Head of caudate nucleus (tissue), 42 donors: ENCODE measurements at regions not wholly inside any gene's neighbourhood (a gene's known extent, or its start where the extent isn't known, plus 50 kb on each side); places are given as distances from the start of the nearest gene placed in this dataset.

ENCODE experiments used
- DNase-seq, 42 donors: peaks; one replicate each; pipeline versions ENCODE4 v3.0.0 to v3.0.0-alpha.2; 2020 to 2021; ENCODE audit warnings: mixed read lengths in 7 of 42
- intact Hi-C: fragments of 100-400 bp; cut with DNase I; formaldehyde crosslinking; loops from one replicate; pipeline ENCODE4 v1.15.0; 2022

DNA sequence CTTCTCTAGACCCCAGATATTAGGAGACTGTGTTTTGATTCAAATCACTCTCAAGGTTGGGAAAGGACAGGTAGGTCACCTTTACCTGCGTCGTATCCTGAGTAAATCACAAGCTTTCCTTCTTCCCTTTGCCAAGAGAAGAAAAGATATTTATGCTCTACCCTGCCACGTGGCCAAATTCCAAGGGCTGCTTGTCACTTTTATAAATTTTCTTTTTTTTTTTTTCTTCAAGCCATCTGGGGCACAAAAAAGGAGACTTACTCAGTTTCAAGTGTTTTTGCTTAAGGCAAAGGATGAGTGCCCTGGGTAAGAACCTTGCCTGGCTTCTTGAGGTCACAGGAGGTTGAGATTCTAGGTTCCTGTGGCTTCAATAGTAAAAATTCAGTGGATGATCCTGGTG lies 285.1 kb downstream of the TMEM114 start:
- intact Hi-C loops = no loop called here
- DNase-seq = no peak

DNA sequence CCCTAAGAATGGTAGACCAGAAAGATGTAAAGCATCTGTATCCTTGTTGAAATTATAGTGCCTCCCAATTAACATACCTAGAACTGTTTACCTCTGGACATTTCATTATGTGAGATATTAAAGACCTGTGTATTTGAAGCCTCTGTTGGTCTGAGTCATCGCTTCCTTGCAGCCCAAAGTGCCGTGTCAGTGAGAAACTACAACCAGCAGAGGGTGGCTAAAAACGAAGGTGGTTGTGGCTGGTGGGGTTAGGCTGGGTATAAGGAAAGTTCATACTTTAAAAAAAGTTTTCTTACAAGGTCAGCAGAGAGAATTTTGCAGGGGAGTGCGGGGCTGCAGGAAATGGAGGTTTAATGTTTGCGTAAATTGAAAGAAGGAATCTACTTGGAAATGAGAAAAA lies 290.7 kb downstream of the TMEM114 start:
- intact Hi-C loops = no loop called here
- DNase-seq = no peak

DNA sequence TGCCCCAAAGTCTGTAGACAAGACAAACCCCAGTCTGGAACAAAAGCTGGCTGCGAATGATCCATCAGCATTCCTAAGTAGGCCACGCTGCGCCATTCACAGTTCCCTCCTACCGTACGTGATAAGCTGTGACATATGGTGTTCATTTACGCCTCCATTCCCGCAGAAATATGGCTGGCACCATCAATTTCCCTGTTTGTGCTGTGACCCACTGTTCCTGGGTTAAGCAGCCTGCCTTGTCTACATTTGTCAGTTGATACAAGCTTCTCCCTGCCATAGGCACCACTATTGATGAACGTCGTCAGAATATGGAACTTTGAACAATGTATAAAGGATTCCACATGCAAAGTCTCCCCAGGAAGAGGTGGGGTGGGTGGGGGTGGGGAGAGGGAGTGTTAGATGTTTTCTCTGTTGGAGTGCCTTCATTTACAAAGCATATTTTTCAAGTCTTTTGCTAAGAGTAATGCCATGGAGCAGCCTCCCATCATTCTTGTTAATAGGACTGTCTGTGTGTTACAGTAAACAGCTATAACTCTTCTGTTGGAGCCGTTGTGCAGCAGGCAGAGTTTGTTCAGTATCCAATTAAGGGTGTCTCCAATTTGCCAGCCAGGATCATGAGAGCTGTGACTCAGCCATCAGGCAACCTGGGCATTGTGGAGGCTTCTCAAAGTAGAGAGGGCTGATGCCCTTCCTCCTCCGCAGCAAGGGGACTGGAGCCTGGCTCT lies 294.6 kb downstream of the TMEM114 start:
- no peak for DNase-seq

DNA sequence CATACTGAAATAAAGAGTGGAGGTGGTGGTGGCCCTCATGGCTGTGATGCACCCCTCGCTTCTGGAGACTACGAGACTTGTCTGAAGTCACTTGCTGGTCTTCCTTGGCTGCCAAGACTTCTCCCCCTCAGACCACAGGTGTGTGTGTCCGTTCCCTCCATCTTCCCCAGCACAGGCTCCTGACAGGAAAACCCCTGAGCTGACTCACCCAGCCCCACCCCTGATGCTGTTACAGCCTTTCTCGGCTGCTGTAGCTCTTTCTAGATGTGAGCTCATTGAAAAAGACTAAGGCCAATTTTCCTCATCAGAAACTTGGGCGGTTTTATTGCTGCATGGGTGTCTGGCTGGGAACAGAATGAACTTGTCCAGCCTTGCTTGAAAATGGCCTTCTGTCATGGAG lies 296.9 kb downstream of the TMEM114 start:
- DNase-seq = no peak
- intact Hi-C loops = no loop called here

More for the DNA sequence above, 294.6 kb downstream of the TMEM114 start:
- intact Hi-C loops = no loop called here

DNA sequence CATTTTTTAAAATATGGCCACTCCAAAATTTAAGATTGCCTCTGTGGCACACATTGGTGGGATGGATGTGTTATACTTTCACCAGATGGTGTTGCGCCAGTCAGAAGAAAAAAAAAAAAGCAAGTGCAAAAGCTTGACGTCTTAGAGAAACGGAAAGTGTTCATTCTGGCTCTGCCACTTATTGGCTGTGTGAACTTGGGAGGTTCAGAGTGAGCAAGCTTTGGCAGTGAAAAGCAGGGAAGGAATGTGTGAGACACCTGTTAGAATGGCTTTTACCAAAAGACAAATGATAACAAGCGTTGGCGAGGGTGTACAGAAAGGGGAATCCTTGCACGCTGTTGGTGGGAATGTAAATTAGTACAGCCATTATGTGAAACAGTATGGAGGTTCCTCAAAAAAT lies 298.0 kb downstream of the TMEM114 start:
- intact Hi-C loops = no loop called here
- DNase-seq = no peak

DNA sequence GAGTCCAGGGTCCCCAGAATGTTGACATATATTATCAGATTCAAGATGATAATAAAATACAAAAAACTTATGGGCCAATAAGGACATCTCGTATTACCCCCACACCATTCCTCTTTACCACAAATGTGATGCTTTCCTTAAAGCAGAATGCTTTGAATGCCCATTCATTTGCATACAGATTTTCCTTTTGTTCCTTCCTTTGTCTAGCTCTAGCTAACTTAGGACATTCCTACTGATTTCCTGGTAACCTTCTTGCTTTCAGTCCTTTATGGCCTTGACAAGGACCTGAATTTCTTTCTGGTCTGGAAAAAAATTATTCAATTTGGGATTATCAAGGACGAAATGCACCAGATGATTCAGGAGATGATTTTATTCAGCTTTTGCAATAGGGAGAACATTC lies 304.0 kb downstream of the TMEM114 start:
- intact Hi-C loops = no loop called here
- no peak for DNase-seq

DNA sequence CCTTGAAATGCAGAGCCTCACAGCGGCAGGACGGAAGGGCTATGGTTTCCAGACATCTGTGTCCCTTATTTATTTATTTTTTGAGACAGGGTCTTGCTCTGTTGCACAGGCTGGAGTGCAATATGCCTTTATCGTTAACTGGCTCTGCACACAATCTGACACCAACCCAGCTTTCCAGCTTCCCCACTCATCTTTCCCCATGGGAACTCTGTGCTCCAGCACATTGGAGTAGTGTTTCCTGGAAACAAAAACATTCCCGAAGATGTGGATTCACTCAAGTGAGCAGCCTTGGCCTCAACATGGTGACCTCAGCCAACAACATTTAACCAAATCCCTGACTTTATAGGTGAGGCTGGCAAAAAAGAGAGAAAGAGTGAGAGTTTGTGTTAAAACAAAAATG lies 307.1 kb downstream of the TMEM114 start:
- intact Hi-C loops = no loop called here
- DNase-seq = no peak

DNA sequence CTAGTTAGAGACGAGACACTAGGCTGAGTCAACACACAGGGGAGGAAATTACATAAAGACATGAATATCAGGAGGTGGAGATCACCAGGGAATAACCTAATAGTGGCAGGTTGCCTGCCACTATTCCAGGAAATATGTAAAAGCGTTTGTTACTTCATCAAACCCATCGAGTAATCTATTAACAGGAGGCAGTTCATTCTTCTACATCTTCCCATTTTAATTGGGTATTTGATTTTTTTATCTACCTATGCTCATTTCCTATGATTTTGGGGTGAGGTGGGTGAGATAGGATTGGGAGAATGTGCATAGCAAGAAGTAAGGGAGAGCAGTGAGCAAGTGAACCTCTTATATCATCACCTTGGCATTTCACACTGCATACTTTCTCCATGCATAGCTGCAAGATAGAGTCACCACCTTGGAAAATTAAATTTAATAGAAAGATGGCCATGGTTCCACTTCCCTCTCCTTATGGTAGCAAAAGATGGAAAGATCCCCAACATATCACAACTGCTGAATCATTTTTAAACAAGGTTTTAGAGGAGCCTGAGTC lies 312.2 kb downstream of the TMEM114 start:
- intact Hi-C loops = no loop called here
- peak in 6 of 42 donors; percentile 8 to 52 (median 16) for DNase-seq

DNA sequence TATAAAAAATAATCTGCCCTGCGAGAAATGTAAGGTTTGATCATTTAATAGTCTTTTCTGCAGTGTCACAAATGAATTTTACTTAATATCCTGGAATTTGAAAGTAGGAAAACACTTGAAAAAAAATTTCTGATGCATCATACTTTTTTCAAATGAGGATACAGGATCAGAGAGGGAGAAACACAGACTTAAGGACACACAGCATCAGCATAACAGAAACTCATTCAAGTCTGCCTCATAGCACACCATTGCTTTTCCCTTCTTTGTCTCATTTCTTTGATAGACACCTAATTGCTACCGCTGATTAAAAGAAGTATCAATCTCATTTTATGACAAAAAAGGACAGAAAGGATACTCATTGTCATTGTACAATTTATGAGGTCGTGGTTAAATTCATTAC lies 319.0 kb downstream of the TMEM114 start:
- DNase-seq = no peak
- intact Hi-C loops = no loop called here

DNA sequence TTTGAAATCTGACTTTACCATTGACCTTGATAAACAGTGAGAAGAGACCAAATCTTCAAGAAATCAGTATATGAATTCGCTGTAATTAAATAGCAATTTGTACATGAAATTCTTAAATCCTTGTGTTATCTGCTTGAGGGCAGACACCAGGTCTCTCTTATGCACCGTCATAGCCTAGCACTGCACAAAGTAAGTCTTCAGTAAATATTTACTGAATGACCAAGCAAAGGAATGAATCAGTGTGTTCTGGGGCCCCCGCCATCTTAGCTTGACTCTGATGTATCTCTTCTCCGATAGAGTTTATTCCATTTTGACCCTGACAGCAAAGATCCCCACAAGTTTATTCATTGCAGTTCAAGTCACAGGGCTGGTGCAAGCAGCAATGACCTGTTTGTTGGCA lies 328.0 kb downstream of the TMEM114 start:
- DNase-seq = no peak
- intact Hi-C loops = no loop called here

DNA sequence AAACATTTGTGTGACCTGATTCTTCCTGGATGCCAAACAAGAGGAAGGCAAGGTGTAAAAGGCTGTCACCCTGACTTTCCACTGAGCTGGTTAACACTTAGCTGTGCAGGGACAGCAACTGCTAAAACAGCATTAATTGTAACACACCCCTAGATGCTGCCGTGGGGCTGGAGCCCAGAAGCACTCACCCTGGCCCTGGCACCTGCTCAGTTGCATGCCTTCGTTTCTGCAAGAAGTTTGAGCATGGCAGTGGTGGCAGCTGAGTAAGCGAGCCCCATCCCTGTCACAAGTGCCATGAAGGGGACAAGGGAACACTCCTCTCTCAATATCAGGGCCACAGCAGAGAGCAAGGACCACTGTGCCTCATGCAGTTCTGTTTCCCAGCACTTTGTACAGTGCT lies 330.2 kb downstream of the TMEM114 start:
- no peak for DNase-seq
- intact Hi-C loops = no loop called here

DNA sequence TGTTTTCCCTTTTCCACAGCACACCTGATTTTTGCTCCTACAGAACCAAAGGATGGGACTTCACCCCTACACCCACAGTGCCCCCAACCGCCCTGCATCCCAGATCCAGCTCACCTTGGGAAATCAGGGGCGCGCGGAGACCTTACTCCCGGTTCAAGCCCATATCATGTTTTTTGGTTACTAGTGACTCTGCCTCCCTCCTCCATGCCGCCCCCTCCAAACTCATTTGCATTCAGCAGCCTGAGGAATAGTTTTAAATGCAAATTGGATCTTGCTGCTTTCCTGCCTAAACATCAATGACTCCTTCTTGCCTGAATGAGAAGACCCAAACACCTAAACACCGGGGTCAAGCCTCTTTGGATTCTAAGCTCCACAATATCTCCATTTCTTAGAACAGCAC lies 331.8 kb downstream of the TMEM114 start:
- peak in 14 of 42 donors; percentile 1 to 30 (median 20) for DNase-seq
- intact Hi-C loops = no loop called here

DNA sequence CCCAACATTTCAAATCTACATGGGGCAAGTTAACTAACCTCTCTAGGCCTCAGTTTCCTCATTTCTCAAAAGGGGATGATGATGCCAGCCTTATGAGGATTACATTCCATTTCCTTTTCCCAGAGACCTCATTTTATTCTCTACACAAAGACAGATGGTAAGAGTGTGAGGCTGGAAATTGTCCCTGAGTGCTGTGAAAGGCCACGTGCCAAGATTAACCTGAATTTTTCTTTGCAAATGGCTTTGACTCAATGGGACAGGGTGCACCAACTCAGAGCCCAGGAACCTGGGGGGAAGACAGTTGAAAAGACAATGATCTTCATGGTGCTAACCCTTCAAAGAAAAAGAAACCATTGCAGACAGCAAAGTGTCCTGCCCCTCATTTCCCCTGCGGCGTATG lies 332.8 kb downstream of the TMEM114 start:
- intact Hi-C loops = no loop called here
- DNase-seq = no peak

DNA sequence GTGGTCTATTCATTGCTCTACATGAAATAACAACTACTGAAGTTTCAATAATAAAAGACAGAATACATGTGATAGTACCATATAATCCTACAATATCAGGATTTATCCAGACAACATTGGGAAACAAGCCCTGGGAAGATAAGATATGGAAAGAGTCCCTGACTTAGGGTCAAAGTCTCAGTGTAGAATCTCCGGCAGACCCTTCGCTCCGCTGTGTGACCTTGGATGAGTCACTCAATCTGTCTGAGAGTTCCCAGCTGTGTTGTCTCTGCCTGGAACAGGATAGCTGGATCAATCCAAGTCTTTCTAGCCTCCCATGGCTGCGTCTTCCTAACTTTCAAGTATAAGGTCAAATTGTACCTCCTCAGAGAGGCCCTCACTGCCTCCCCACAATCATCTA lies 335.9 kb downstream of the TMEM114 start:
- intact Hi-C loops = no loop called here

DNA sequence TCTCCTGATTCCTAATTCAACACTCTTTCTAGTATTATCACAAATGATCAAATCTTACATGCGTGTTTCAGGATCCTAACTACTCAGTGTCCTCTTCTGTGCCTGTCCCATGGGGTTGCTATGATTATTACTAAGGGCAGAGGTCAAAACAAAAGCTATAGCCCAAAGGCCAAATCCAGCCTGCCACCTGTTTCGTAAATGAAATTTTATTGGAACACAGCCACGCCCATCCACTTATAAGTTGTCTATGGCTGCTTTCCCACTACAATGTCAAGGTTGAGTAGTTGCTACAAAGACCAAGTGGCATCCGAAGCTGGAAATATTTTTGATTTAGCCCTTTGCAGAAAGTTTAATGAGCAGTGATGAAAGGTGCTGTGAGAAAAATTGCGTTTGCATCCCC lies 336.6 kb downstream of the TMEM114 start:
- no peak for DNase-seq
- intact Hi-C loops = no loop called here

More for the DNA sequence above, 335.9 kb downstream of the TMEM114 start:
- no peak for DNase-seq

DNA sequence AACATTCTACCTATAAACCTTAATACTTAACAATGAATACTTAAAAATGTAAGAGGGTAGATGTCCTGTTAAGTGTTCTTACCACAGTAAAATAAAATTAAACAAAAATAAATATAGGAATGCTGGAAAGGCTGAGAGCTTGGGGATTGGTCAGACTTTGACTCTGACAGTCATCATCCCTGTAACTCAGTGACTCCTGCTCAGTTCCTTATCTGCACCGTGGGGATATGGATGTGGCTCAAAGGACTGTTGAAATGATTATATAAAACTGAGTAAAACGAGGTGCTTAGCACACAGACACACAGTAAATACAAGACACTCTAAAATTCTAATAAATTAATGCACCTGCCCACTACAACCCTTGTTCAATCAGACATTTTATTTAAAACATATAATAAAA lies 338.6 kb downstream of the TMEM114 start:
- intact Hi-C loops = no loop called here
- DNase-seq = no peak

DNA sequence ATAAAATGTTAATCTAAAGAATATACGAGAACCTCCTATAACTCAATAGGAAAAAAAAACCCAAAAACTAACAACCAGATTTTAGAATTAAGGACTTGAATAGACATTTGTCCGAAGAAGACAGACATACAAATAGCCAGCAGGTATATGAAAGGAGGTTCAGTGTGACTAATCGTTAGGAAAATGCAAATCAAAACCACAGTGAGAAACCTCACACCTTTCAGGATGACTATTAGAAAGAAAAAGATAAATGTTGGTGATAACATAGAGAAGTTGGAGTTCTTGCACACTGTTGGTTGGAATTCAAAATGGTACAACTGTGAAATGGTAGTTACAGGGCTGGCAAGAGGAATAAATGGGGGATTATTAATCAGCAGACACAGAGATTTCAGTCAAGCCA lies 339.0 kb downstream of the TMEM114 start:
- intact Hi-C loops = no loop called here
- DNase-seq = no peak

DNA sequence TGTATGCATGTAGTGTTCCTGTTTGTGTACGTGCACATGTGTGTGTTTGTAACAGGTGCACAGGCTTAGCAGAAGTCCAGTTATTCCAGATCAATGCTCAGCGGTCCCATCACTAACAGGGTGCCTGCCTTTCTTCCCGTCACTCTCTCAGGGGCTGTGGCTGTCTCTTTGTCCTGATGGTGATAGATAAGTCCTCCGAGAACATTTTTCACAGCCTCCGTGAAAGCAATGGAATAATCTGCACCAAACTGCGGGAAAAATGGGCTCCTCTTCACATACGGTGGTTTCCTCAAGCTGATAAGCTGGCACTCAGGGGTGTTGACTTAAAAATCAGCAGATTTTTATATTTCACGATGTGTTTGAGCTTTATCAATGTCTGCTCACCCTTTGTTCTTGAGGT lies 342.3 kb downstream of the TMEM114 start:
- intact Hi-C loops = no loop called here
- no peak for DNase-seq

DNA sequence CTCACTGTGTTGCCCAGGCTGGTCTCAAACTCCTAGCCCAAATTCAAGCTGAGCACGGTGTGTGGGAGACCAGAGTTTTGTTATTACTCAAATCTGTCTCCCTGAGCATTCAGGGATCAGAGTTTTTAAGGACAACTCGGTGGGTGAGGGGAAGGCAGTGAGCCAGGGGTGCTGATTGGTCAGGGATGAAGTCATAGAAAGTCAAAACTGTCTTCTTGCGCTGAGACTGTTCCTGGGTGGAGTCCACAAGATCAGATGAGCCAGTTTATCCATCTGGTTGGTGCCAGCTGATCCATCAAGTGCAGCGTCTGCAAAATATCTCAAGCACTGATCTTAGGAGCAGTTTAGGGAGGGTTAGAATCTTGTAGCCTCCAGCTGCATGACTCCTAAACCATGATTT lies 346.3 kb downstream of the TMEM114 start:
- no peak for DNase-seq
- intact Hi-C loops = no loop called here

DNA sequence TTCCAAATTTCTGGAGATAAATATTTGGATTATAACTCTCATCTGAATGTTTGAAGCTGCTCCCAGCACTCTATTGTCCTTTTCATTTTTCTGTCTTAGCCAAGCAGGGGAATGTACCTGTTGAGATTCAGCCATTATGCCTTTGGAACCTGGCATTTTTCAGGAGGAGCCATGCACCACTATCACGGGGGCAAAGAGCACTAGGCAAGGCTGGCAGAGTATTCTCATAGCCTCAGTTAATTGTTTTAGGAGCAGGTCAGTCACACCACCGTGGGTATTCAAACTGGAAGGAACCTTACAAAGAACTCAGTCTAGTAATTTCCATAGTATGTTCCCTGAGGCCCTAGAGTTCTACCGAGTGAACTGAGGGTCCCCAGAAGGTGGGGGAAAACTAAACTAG lies 348.9 kb downstream of the TMEM114 start:
- no peak for DNase-seq
- intact Hi-C loops = no loop called here

DNA sequence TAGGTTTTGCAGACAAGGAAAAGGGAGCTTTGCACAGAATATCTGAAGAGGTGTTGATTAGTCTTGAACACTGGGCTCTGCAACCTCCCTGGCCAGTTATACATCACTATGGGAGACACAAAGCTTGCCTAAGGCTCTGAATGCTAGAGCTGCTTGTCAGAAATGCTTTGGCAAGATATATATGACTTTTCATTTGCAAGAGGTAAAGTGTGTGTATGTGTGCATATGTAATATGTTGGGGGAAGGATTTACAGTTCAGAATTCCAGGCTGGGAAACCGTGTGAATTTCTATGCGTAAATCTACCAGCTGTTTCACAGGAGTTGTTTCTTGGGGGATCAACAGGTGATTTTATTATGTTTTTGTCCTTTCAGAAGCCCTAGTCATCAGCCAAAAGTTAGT lies 350.9 kb downstream of the TMEM114 start:
- intact Hi-C loops = no loop called here

More for the DNA sequence above, 350.9 kb downstream of the TMEM114 start:
- DNase-seq = no peak
